Lower leg skin (tissue), 3 donors: ENCODE measurements at regions not wholly inside any gene's neighbourhood (a gene's known extent, or its start where the extent isn't known, plus 50 kb on each side); places are given as distances from the start of the nearest gene placed in this dataset.
"Not testable (repeated sequence)": the region's sequence is repeated elsewhere in the genome, so short reads cannot be mapped to it uniquely, and the experiment has no call there.

ENCODE experiments used
- CTCF ChIP-seq, 3 donors: fragments of 450-650 bp; IDR thresholded peaks; one replicate each; pipeline ENCODE4 v1.5.1; 2016; ENCODE audit warnings: antibody characterized with exemption in 3 of 3, mild to moderate bottlenecking in 3 of 3, moderate library complexity in 2 of 3
- POLR2A ChIP-seq, 2 donors: fragments of 450-650 bp; IDR thresholded peaks; one replicate each; pipeline ENCODE4 v1.6.1; 2016 to 2017; ENCODE audit warnings: antibody characterized with exemption in 2 of 2, mild to moderate bottlenecking in 1 of 2, moderate library complexity in 1 of 2

GRCh38 chr7:35962607-35963006 lies 161.8 kb downstream of the SEPTIN7 start:
- not testable (repeated sequence) for TF ChIP-seq CTCF, POLR2A (IDR thresholded peaks at IDR 0.05)
